PC-3 (cell line): ENCODE measurements at regions not wholly inside any gene's neighbourhood (a gene's known extent, or its start where the extent isn't known, plus 50 kb on each side); places are given as distances from the start of the nearest gene placed in this dataset.
A peak's percentile ranks its signal among the peaks of the same experiment; 100 is the strongest.

ENCODE experiments used
- ATAC-seq: fragments of 200-7000 bp; cut with Tn5 transposase; 2 replicates; pipeline ENCODE4 v1.9.1; 2020; ENCODE audit warnings: mild to moderate bottlenecking, moderate library complexity
- BruUV-seq: library from RNA; stranded (reverse); fragments of 400-500 nt; replicated peaks from 2 replicates; lab custom pipeline; 2021; lab: Mats Ljungman, UMichigan
- CTCF ChIA-PET: fragments of 300-600 bp; sonication (Branson Sonifier 250); formaldehyde crosslinking; loops from one replicate; lab custom pipeline; 2022; ENCODE audit warnings: antibody characterized with exemption; lab: Charles Lee
- POLR2A ChIA-PET: fragments of 300-600 bp; sonication (Branson Sonifier 250); formaldehyde crosslinking; loops from one replicate; lab custom pipeline; 2022; ENCODE audit warnings: antibody characterized with exemption; ENCODE audit not compliant: unreplicated experiment; lab: Charles Lee
- DNase-seq: peaks from one replicate; pipeline ENCODE4 v3.0.0-alpha.2; 2015
- H2AFZ ChIP-seq: fragments of 300-600 bp; sonication (generic); 2 replicates; pipeline ENCODE4 v1.6.0; 2016; ENCODE audit warnings: antibody characterized with exemption, low read length
- H3F3A ChIP-seq: fragments of 300-600 bp; sonication (generic); one replicate; pipeline ENCODE4 v1.6.0; 2017; ENCODE audit warnings: antibody characterized with exemption, low read length, control low read depth, mild to moderate bottlenecking; ENCODE audit not compliant: unreplicated experiment
- H3K27ac ChIP-seq: fragments of 300-600 bp; sonication (generic); 2 replicates; pipeline ENCODE4 v1.5.1; 2016; ENCODE audit warnings: mild to moderate bottlenecking, low read length
- H3K27me3 ChIP-seq: fragments of 300-600 bp; sonication (generic); 2 replicates; pipeline ENCODE4 v1.6.1; 2016; ENCODE audit warnings: low read length, mixed read lengths
- H3K36me3 ChIP-seq: fragments of 300-600 bp; sonication (generic); 2 replicates; pipeline ENCODE4 v1.6.1; 2016; ENCODE audit warnings: low read depth, mixed run types, low read length, mixed read lengths
- H3K4me1 ChIP-seq: fragments of 300-600 bp; sonication (generic); 2 replicates; pipeline ENCODE4 v1.5.1; 2016; ENCODE audit warnings: low read length; ENCODE audit not compliant: insufficient read depth
- H3K4me2 ChIP-seq: fragments of 300-600 bp; sonication (generic); 2 replicates; pipeline ENCODE4 v1.6.0; 2016; ENCODE audit warnings: low read length
- H3K4me3 ChIP-seq: fragments of 300-600 bp; sonication (generic); 2 replicates; pipeline ENCODE4 v1.5.1; 2016; ENCODE audit warnings: mild to moderate bottlenecking, low read length, mixed read lengths
- H3K79me2 ChIP-seq: fragments of 300-600 bp; sonication (generic); 2 replicates; pipeline ENCODE4 v1.6.1; 2017; ENCODE audit warnings: low read length, mixed read lengths
- H3K9ac ChIP-seq: fragments of 300-600 bp; sonication (generic); 2 replicates; pipeline ENCODE4 v1.6.0; 2016; ENCODE audit warnings: mild to moderate bottlenecking, low read length
- H3K9me2 ChIP-seq: fragments of 300-600 bp; sonication (generic); replicated peaks from 2 replicates; pipeline ENCODE4 v1.6.1; 2016; ENCODE audit warnings: mixed run types, low read length, mixed read lengths
- H3K9me3 ChIP-seq: fragments of 300-600 bp; sonication (generic); 2 replicates; pipeline ENCODE4 v1.6.1; 2016; ENCODE audit warnings: low read length, mixed read lengths
- H4K20me1 ChIP-seq: fragments of 300-600 bp; sonication (generic); 2 replicates; pipeline ENCODE4 v1.6.1; 2016; ENCODE audit warnings: low read length, mixed read lengths
- CTCF ChIP-seq: fragments of 300-600 bp; sonication (generic); conservative IDR thresholded peaks from 2 replicates; pipeline ENCODE4 v1.5.1; 2017; ENCODE audit warnings: antibody characterized with exemption, low read depth, mild to moderate bottlenecking, low read length
- EZH2 ChIP-seq: fragments of 300-600 bp; sonication (generic); IDR thresholded peaks from one replicate; pipeline ENCODE4 v1.6.1; 2017; ENCODE audit warnings: antibody characterized with exemption, mild to moderate bottlenecking, low read length; ENCODE audit not compliant: unreplicated experiment
- EZH2phosphoT487 ChIP-seq: fragments of 300-600 bp; sonication (generic); IDR thresholded peaks from 2 replicates; pipeline ENCODE4 v1.6.1; 2018; ENCODE audit warnings: mild to moderate bottlenecking, antibody characterized with exemption, low read length, borderline replicate concordance
- intact Hi-C: fragments of 100-400 bp; cut with micrococcal nuclease; formaldehyde crosslinking; loops from 2 replicates; pipeline ENCODE4 v1.9.0; 2023

DNA sequence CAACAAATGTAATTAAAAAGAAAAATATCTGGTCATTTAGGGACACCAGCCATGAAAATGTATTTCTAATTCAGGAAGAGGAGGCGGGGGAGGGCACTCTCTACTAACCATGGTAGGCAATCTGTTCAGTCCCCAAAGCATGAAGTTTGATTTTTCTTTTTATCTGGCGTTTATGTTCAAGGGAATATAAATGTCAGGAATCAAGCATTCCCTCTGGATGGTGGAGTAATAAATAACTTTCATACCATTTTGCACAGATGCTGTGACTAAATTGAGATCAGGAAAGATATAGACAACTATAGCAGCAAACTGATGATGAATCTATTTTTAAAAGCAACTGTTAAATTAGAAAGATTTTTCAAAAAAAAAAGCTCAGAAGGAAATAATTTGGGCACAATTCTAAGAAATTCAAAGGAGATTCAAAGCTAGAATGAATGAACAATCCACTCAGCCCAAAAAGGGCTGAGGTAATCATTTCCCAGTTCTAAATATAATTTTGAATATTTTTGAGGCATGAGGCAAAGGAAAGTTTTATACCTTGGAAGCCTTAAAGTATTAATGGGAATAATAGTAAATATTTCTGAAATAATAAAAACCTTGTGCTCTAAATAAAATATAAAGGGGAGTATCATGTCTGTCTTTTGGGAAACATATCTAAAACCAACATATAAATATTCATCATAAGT lies 146.4 kb upstream of the POU2AF2 start:
- no peaks in the 10 kb centered on the region for H3K9me2 ChIP-seq
- no peak for ATAC-seq
- H3K4me3 ChIP-seq = no peak overlapping the region
- no peak for TF ChIP-seq CTCF
- no peak for TF ChIP-seq EZH2phosphoT487
- no peak for TF ChIP-seq EZH2
- ChIA-PET CTCF (no interaction called here), POLR2A (no interaction called here)
- H3K79me2 ChIP-seq = no peaks in the 10 kb centered on the region
- peaks cover 41% of the 10 kb centered on the region for H3K27me3 ChIP-seq
- no peak for DNase-seq
- H3K27ac ChIP-seq = no peak overlapping the region
- no peaks in the 10 kb centered on the region for H4K20me1 ChIP-seq
- H2AFZ ChIP-seq = no peak overlapping the region
- BruUV-seq = no TSS peak
- H3K9me3 ChIP-seq = no peaks in the 10 kb centered on the region
- no peak overlapping the region for H3K9ac ChIP-seq
- no peaks in the 10 kb centered on the region for H3F3A ChIP-seq
- no peak overlapping the region for H3K4me2 ChIP-seq
- H3K4me1 ChIP-seq = no peaks in the 10 kb centered on the region
- H3K36me3 ChIP-seq = no peaks in the 10 kb centered on the region
- intact Hi-C loops = no loop called here

- ChIA-PET POLR2A (no interaction called here), CTCF (no interaction called here)
- intact Hi-C loops = no loop called here
- TF ChIP-seq EZH2 (no peak), EZH2phosphoT487 (no peak), CTCF (no peak)
- H3K9me2 ChIP-seq = no peaks in the 10 kb centered on the region
- H3K9ac ChIP-seq = no peak overlapping the region
- no peaks in the 10 kb centered on the region for H3F3A ChIP-seq
- H4K20me1 ChIP-seq = no peaks in the 10 kb centered on the region
- DNase-seq (no peak), ATAC-seq (no peak)
- no peaks in the 10 kb centered on the region for H3K4me1 ChIP-seq
- H3K36me3 ChIP-seq = no peaks in the 10 kb centered on the region
- BruUV-seq = no TSS peak
- no peak overlapping the region for H2AFZ ChIP-seq
- no peaks in the 10 kb centered on the region for H3K79me2 ChIP-seq
- no peak overlapping the region for H3K4me2 ChIP-seq
- H3K9me3 ChIP-seq = no peaks in the 10 kb centered on the region
- H3K4me3 ChIP-seq = no peak overlapping the region
- H3K27me3 ChIP-seq = peaks cover 38% of the 10 kb centered on the region
- no peak overlapping the region for H3K27ac ChIP-seq
Measured at GRCh38 chr11:111098091-111098490, 147.4 kb upstream of the POU2AF2 start.

DNA sequence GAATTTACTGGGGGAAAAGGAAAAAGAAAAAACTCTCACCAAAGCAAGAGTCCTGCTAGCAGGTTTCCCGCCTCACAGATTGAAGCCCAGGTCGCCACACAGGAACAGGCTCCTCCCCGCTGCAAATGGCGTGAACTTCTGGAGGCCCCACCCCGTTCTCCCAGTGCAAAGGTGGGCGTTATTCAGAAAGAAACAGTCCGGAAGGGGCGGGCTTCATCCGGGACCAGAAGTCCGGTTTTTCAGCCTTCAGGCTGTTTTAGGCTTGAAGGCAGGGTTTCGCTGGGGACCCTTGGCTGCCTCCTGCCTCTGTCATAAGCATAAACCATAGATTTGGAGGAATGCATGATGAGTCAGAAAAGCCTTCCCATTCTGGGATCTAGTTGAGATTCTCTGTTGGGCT lies 148.3 kb upstream of the POU2AF2 start:
- Histone ChIP-seq H3K79me2 (no peaks in the 10 kb centered on the region), H3K4me3 (no peak overlapping the region), H2AFZ (peak overlapping the region; percentile 37; the same call in 1 of the 2 replicates), H3K27me3 (peaks cover 34% of the 10 kb centered on the region), H3K36me3 (no peaks in the 10 kb centered on the region), H3K27ac (no peak overlapping the region), H3K4me2 (0 out of 2 replicates have a peak overlapping the region, but pooled peaks have one; percentile 12), H3K9ac (no peak overlapping the region), H3K4me1 (no peaks in the 10 kb centered on the region), H3K9me3 (no peaks in the 10 kb centered on the region), H3K9me2 (no peaks in the 10 kb centered on the region), H4K20me1 (no peaks in the 10 kb centered on the region), H3F3A (no peaks in the 10 kb centered on the region)
- ATAC-seq = no peak
- BruUV-seq = no TSS peak
- POLR2A ChIA-PET = no interaction called here
- CTCF ChIA-PET = no interaction called here
- intact Hi-C loops = no loop called here
- peak; percentile 17 for DNase-seq
- TF ChIP-seq EZH2 = no peak
- TF ChIP-seq CTCF = no peak
- TF ChIP-seq EZH2phosphoT487 = no peak
